NB4 (cell line): ENCODE measurements at regions not wholly inside any gene's neighbourhood (a gene's known extent, or its start where the extent isn't known, plus 50 kb on each side); places are given as distances from the start of the nearest gene placed in this dataset.

Experiments used
- TF ChIP-seq, protein P1 (sequence below): IDR thresholded peaks from 2 replicates; pipeline ENCODE4 v1.6.1; 2011; ENCODE audit warnings: low read depth, low read length
- TF ChIP-seq, protein P2 (sequence below): IDR thresholded peaks from one replicate; pipeline ENCODE4 v1.5.1; 2012; ENCODE audit warnings: low read depth, low read length

DNA sequence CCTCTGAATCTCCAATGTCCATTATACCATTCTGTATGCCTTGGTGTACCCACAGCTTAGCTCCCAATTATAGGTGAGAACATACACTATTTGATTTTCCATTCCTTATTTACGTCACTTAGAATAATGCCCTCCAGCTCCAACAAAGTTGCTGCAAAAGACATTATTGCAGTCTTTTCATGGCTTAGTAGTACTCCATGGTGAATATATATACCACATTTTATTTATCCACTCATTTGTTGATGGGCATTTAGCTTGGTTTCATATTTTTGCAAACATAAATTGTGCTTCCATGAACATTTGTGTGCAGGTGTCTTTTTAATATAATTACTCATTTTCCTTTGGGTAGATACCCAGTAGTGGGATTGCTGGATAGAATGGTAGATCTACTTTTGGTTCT lies 374.1 kb upstream of the HTR1E start:
- TF ChIP-seq, protein P1, sequence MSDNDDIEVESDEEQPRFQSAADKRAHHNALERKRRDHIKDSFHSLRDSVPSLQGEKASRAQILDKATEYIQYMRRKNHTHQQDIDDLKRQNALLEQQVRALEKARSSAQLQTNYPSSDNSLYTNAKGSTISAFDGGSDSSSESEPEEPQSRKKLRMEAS = no peak
- TF ChIP-seq, protein P2, sequence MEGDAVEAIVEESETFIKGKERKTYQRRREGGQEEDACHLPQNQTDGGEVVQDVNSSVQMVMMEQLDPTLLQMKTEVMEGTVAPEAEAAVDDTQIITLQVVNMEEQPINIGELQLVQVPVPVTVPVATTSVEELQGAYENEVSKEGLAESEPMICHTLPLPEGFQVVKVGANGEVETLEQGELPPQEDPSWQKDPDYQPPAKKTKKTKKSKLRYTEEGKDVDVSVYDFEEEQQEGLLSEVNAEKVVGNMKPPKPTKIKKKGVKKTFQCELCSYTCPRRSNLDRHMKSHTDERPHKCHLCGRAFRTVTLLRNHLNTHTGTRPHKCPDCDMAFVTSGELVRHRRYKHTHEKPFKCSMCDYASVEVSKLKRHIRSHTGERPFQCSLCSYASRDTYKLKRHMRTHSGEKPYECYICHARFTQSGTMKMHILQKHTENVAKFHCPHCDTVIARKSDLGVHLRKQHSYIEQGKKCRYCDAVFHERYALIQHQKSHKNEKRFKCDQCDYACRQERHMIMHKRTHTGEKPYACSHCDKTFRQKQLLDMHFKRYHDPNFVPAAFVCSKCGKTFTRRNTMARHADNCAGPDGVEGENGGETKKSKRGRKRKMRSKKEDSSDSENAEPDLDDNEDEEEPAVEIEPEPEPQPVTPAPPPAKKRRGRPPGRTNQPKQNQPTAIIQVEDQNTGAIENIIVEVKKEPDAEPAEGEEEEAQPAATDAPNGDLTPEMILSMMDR = no peak
